DOHH2 (cell line): ENCODE measurements at regions not wholly inside any gene's neighbourhood (a gene's known extent, or its start where the extent isn't known, plus 50 kb on each side); places are given as distances from the start of the nearest gene placed in this dataset.

ENCODE experiments used
- H3F3A ChIP-seq: fragments of 200-600 bp; sonication (generic), shearing (Covaris generic); 2 replicates; pipeline ENCODE4 v1.6.0; 2016; ENCODE audit warnings: antibody characterized with exemption, mild to moderate bottlenecking; ENCODE audit not compliant: control insufficient read depth, insufficient read depth
- H3K27ac ChIP-seq: fragments of 200-600 bp; sonication (generic); 2 replicates; pipeline ENCODE4 v1.5.1; 2014; ENCODE audit warnings: low read depth, mild to moderate bottlenecking, low read length, moderate library complexity
- H3K27me3 ChIP-seq: fragments of 200-600 bp; sonication (generic); 2 replicates; pipeline ENCODE4 v1.6.1; 2014; ENCODE audit warnings: mild to moderate bottlenecking, low read length, mixed read lengths; ENCODE audit not compliant: control insufficient read depth
- H3K36me3 ChIP-seq: fragments of 200-600 bp; sonication (generic); 2 replicates; pipeline ENCODE4 v1.6.1; 2014; ENCODE audit warnings: mild to moderate bottlenecking, low read length, moderate library complexity, mixed read lengths; ENCODE audit not compliant: control insufficient read depth
- H3K4me1 ChIP-seq: fragments of 200-600 bp; sonication (generic); 2 replicates; pipeline ENCODE4 v1.6.1; 2014; ENCODE audit warnings: mild to moderate bottlenecking, low read length, mixed read lengths; ENCODE audit not compliant: control insufficient read depth
- H3K4me2 ChIP-seq: fragments of 200-600 bp; sonication (generic); 2 replicates; pipeline ENCODE4 v1.6.0; 2014; ENCODE audit warnings: mild to moderate bottlenecking, low read length, moderate library complexity
- H3K4me3 ChIP-seq: fragments of 200-600 bp; sonication (generic); 2 replicates; pipeline ENCODE4 v1.5.1; 2014; ENCODE audit warnings: mild to moderate bottlenecking, low read length, mixed read lengths
- H3K79me2 ChIP-seq: fragments of 200-600 bp; sonication (generic); 2 replicates; pipeline ENCODE4 v1.6.1; 2014; ENCODE audit warnings: mild to moderate bottlenecking, low read length, mixed read lengths; ENCODE audit not compliant: control insufficient read depth
- H3K9me2 ChIP-seq: fragments of 200-600 bp; sonication (generic); replicated peaks from 2 replicates; pipeline ENCODE4 v1.6.1; 2014; ENCODE audit warnings: mild to moderate bottlenecking, low read length, mixed read lengths; ENCODE audit not compliant: control insufficient read depth
- H3K9me3 ChIP-seq: fragments of 200-600 bp; sonication (generic); 2 replicates; pipeline ENCODE4 v1.6.1; 2014; ENCODE audit warnings: antibody characterized with exemption, low read length, mixed read lengths; ENCODE audit not compliant: control insufficient read depth, insufficient read depth
- H4K20me1 ChIP-seq: fragments of 200-600 bp; sonication (generic); 2 replicates; pipeline ENCODE4 v1.6.0; 2014; ENCODE audit warnings: low read depth, mild to moderate bottlenecking, antibody characterized with exemption, low read length, moderate library complexity; ENCODE audit not compliant: control insufficient read depth, insufficient read depth
- EZH2phosphoT487 ChIP-seq: fragments of 200-600 bp; sonication (generic); IDR thresholded peaks from 2 replicates; pipeline ENCODE4 v1.6.1; 2017; ENCODE audit warnings: borderline replicate concordance, mild to moderate bottlenecking, antibody characterized with exemption, low read length, moderate library complexity, mixed read lengths
- TF ChIP-seq, protein P1 (sequence below): fragments of 200-600 bp; sonication (generic); IDR thresholded peaks from one replicate; pipeline ENCODE4 v1.5.1; 2014; ENCODE audit warnings: antibody characterized with exemption, mild to moderate bottlenecking, low read depth, low read length; ENCODE audit not compliant: poor library complexity, severe bottlenecking

DNA sequence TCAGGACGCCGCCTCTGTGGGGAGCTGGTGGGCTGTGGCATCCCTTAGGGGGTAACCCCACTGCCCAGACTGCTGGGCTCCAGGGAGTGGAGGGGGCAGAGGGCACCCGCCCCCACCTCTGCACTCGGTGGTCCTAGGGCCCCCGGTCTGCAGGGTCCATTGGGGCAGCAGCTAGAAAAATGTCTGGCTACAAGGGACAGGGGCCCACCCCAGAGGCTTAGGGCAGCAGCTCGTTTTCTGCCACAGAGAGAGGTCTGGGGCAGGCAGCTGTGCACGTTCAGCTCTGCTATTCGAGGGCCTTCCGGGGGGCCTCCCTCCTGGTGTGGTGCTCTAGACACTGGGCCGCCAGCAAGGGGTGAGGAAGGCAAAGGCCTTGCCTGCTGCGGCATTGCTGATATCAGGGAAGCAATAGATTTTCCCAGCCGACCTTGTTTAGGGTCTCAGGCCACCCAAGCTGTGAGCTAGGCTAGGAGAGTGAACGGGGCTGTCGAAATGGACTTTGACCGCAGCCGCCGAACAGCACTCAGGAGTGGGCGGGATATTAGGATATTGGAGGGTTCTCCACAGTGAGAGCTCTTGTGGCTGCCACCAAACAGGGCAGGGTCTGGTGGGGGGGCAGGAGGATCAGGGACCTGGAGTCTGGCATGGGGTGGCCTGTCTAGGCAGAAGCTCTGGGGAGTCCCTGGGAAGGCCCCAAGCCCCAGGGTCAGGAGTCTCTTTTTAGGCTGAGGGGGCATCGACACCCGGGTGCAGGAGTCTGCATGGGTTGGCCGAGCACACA lies 61.4 kb upstream of the KLF13 start:
- peak overlapping the region; percentile 99 for H3K27ac ChIP-seq

DNA sequence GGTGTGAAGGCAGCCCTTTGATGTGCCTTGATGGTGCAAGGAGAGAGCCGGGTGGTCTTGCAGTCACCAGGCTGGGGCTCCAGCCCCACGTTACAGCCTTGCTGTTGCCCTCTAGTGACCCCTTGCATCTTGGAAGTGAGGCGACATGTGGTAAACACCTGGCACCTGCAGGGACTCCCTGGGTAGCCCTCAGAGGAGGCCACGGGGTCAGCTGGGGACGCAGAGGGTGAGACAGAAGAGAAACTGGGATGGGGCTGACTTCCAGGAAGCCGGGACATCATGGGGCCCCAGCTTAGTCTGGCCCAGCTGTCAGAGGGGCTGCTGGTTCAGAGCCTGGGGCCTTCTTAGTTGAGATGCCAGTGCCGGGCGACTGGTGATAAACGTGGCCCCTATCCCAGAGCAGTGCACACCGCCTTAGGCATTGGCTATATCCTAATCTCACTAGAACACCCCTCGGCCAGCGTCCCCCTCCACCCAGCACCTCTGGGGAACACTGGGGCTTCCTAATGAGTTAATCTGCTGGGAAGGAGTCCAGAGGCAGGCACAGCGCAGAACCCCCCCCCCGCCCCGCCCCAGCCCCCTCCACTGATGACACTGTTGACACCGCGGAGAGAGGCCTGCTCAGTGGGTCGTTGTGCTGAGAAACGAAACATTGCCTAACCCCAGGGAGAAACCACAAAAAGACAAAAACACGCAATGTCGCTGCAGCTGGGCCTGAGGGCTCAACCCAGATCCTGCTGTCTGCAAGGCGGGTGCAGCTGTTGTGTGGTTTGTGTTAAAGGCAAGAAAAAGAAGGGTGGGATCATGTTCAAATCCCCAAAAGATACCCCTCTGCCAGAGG lies 60.5 kb upstream of the KLF13 start:
- Histone ChIP-seq H3K9me2 (no peaks in the 10 kb centered on the region), H3K4me3 (peak overlapping the region; percentile 60), H3K9me3 (no peaks in the 10 kb centered on the region), H3K27me3 (no peaks in the 10 kb centered on the region), H3K4me2 (peak overlapping the region; percentile 73), H3K36me3 (no peaks in the 10 kb centered on the region), H3F3A (peaks cover 42% of the 10 kb centered on the region), H3K27ac (peak overlapping the region; percentile 99), H3K4me1 (peaks cover 100% of the 10 kb centered on the region), H4K20me1 (no peaks in the 10 kb centered on the region), H3K79me2 (no peaks in the 10 kb centered on the region)
- no peak for TF ChIP-seq EZH2phosphoT487
- TF ChIP-seq, protein P1, sequence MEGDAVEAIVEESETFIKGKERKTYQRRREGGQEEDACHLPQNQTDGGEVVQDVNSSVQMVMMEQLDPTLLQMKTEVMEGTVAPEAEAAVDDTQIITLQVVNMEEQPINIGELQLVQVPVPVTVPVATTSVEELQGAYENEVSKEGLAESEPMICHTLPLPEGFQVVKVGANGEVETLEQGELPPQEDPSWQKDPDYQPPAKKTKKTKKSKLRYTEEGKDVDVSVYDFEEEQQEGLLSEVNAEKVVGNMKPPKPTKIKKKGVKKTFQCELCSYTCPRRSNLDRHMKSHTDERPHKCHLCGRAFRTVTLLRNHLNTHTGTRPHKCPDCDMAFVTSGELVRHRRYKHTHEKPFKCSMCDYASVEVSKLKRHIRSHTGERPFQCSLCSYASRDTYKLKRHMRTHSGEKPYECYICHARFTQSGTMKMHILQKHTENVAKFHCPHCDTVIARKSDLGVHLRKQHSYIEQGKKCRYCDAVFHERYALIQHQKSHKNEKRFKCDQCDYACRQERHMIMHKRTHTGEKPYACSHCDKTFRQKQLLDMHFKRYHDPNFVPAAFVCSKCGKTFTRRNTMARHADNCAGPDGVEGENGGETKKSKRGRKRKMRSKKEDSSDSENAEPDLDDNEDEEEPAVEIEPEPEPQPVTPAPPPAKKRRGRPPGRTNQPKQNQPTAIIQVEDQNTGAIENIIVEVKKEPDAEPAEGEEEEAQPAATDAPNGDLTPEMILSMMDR = peak; percentile 44

More for the DNA sequence above, 61.4 kb upstream of the KLF13 start:
- no peaks in the 10 kb centered on the region for H3K79me2 ChIP-seq
- peak overlapping the region; percentile 53 for H3K4me3 ChIP-seq
- peak overlapping the region; percentile 73 for H3K4me2 ChIP-seq
- peaks cover 42% of the 10 kb centered on the region for H3F3A ChIP-seq
- no peaks in the 10 kb centered on the region for H3K36me3 ChIP-seq
- H3K27me3 ChIP-seq = no peaks in the 10 kb centered on the region
- H3K9me2 ChIP-seq = no peaks in the 10 kb centered on the region
- peaks cover 97% of the 10 kb centered on the region for H3K4me1 ChIP-seq
- H3K9me3 ChIP-seq = no peaks in the 10 kb centered on the region
- no peak for TF ChIP-seq EZH2phosphoT487
- TF ChIP-seq, protein P1 = peak; percentile 30
- no peaks in the 10 kb centered on the region for H4K20me1 ChIP-seq

DNA sequence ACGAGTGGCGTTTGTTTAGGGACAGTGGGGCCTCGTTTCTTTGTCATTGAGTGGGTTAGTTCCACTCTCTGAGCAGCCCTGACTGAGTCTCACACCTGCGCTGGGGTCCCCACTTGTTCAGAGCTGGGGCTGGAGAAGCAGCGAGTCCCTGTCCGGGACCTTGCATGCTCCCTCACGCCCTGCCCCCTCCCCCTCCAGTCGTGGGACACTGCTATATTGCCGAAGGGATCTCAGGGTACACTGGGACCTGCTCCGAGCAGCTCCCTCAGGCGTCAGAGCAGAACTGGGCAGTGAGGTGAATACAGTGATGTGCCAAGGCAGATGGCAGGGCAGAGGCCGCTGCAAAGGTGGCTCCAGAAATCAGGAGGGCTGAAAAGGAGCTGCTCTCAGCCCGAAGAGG lies 59.9 kb upstream of the KLF13 start:
- no peaks in the 10 kb centered on the region for H3K36me3 ChIP-seq
- H3K27me3 ChIP-seq = no peaks in the 10 kb centered on the region
- no peaks in the 10 kb centered on the region for H3K9me3 ChIP-seq
- H3K4me2 ChIP-seq = peak overlapping the region; percentile 73
- H3K4me1 ChIP-seq = peaks cover 100% of the 10 kb centered on the region
- H3K27ac ChIP-seq = peak overlapping the region; percentile 99
- TF ChIP-seq, protein P1 = no peak
- no peak for TF ChIP-seq EZH2phosphoT487
- no peaks in the 10 kb centered on the region for H4K20me1 ChIP-seq
- no peaks in the 10 kb centered on the region for H3K9me2 ChIP-seq
- no peaks in the 10 kb centered on the region for H3K79me2 ChIP-seq
- peak overlapping the region; percentile 60 for H3K4me3 ChIP-seq
- peaks cover 42% of the 10 kb centered on the region for H3F3A ChIP-seq
